IMR-90 (cell line): ENCODE measurements at regions not wholly inside any gene's neighbourhood (a gene's known extent, or its start where the extent isn't known, plus 50 kb on each side); places are given as distances from the start of the nearest gene placed in this dataset.
A peak's percentile ranks its signal among the peaks of the same experiment; 100 is the strongest.

ENCODE experiments used
- ATAC-seq: fragments of 200-7000 bp; cut with Tn5 transposase; 2 replicates; pipeline ENCODE4 v1.9.1; 2020; ENCODE audit warnings: low read depth, mild to moderate bottlenecking, moderate library complexity
- BruUV-seq: library from RNA; stranded (reverse); fragments of 400-500 nt; replicated peaks from 2 replicates; lab custom pipeline; 2021; lab: Mats Ljungman, UMichigan
- CTCF ChIA-PET: fragments of 300-600 bp; formaldehyde crosslinking; extraction: SDS; loops from one replicate; lab custom pipeline; 2021; ENCODE audit warnings: antibody characterized with exemption; lab: Yijun Ruan, JAX
- POLR2A ChIA-PET: fragments of 300-600 bp; sonication (Branson Sonifier 250); formaldehyde crosslinking; loops from one replicate; lab custom pipeline; 2022; ENCODE audit warnings: antibody characterized with exemption; ENCODE audit not compliant: unreplicated experiment; lab: Charles Lee
- DNase-seq: peaks from one replicate; pipeline ENCODE4 v3.0.0; 2013
- H2AFZ ChIP-seq: replicated peaks from 2 replicates; pipeline ENCODE3; 2013; ENCODE audit warnings: low read length, mild to moderate bottlenecking; ENCODE audit not compliant: poor library complexity
- H2AK5ac ChIP-seq: 2 replicates; pipeline ENCODE4 v1.6.1; 2013; ENCODE audit warnings: low read depth, low read length, inconsistent platforms
- H2AK9ac ChIP-seq: replicated peaks from 2 replicates; pipeline ENCODE3; 2013; ENCODE audit warnings: mild to moderate bottlenecking, low read depth, low read length, moderate library complexity; ENCODE audit not compliant: poor library complexity
- H2BK120ac ChIP-seq: 2 replicates; pipeline ENCODE4 v1.6.1; 2013; ENCODE audit warnings: low read depth, low read length, inconsistent platforms
- H2BK15ac ChIP-seq: 3 replicates; pipeline ENCODE4 v1.6.1; 2013; ENCODE audit warnings: low read depth, low read length, inconsistent platforms
- H2BK20ac ChIP-seq: 2 replicates; pipeline ENCODE4 v1.6.1; 2013; ENCODE audit warnings: low read depth, mild to moderate bottlenecking, inconsistent platforms, low read length, moderate library complexity
- H2BK5ac ChIP-seq: 2 replicates; pipeline ENCODE4 v1.6.1; 2013; ENCODE audit warnings: mild to moderate bottlenecking, low read depth, low read length, inconsistent platforms; ENCODE audit not compliant: poor library complexity, severe bottlenecking
- H3K14ac ChIP-seq: replicated peaks from 2 replicates; pipeline ENCODE4 v1.6.1; 2013; ENCODE audit warnings: low read depth, low read length, inconsistent platforms
- H3K18ac ChIP-seq: 2 replicates; pipeline ENCODE4 v1.6.1; 2013; ENCODE audit warnings: low read depth, low read length, control low read depth
- H3K23ac ChIP-seq: 2 replicates; pipeline ENCODE4 v1.6.1; 2013; ENCODE audit warnings: low read depth, low read length, inconsistent platforms
- H3K27ac ChIP-seq: 2 replicates; pipeline ENCODE4 v1.5.1; 2013; ENCODE audit warnings: mild to moderate bottlenecking, control low read depth, low read length; ENCODE audit not compliant: insufficient read depth
- H3K27me3 ChIP-seq: 2 replicates; pipeline ENCODE4 v1.6.1; 2013; ENCODE audit warnings: low read length; ENCODE audit not compliant: control insufficient read depth, insufficient read depth
- H3K36me3 ChIP-seq: 2 replicates; pipeline ENCODE4 v1.6.1; 2013; ENCODE audit warnings: low read length, mixed read lengths; ENCODE audit not compliant: control insufficient read depth, insufficient read depth
- H3K4ac ChIP-seq: 2 replicates; pipeline ENCODE4 v1.6.1; 2013; ENCODE audit warnings: low read depth, low read length, inconsistent platforms
- H3K4me1 ChIP-seq: 2 replicates; pipeline ENCODE4 v1.6.1; 2013; ENCODE audit warnings: low read length, mixed read lengths; ENCODE audit not compliant: control insufficient read depth, insufficient read depth
- H3K4me2 ChIP-seq: 2 replicates; pipeline ENCODE4 v1.6.1; 2013; ENCODE audit warnings: low read depth, mild to moderate bottlenecking, control low read depth, low read length, moderate library complexity
- H3K4me3 ChIP-seq: 2 replicates; pipeline ENCODE4 v1.5.1; 2013; ENCODE audit warnings: low read depth, mild to moderate bottlenecking, control low read depth, low read length, moderate library complexity; ENCODE audit not compliant: insufficient read depth
- H3K56ac ChIP-seq: 2 replicates; pipeline ENCODE4 v1.6.1; 2013; ENCODE audit warnings: low read length, inconsistent platforms; ENCODE audit not compliant: insufficient read depth; ENCODE audit errors: extremely low read depth
- H3K79me1 ChIP-seq, 2 experiments: 2 replicates each; pipeline ENCODE4 v1.6.1; 2013; ENCODE audit warnings: low read length in 2 of 2, inconsistent platforms in 1 of 2, low read depth in 1 of 2
- H3K9ac ChIP-seq: 2 replicates; pipeline ENCODE4 v1.6.1; 2013; ENCODE audit warnings: low read depth, low read length, control low read depth
- H3K9me1 ChIP-seq: 2 replicates; pipeline ENCODE4 v1.6.1; 2013; ENCODE audit warnings: low read length, inconsistent platforms; ENCODE audit not compliant: insufficient read depth
- H3K9me3 ChIP-seq: 2 replicates; pipeline ENCODE4 v1.6.1; 2013; ENCODE audit warnings: low read length; ENCODE audit not compliant: control insufficient read depth, insufficient read depth
- H4K20me1 ChIP-seq: 2 replicates; pipeline ENCODE4 v1.6.1; 2013; ENCODE audit warnings: low read length, inconsistent platforms; ENCODE audit not compliant: insufficient read depth
- H4K5ac ChIP-seq: 2 replicates; pipeline ENCODE4 v1.6.1; 2013; ENCODE audit warnings: mild to moderate bottlenecking, low read depth, low read length, control low read depth
- H4K8ac ChIP-seq, 2 experiments: 2 replicates each; pipeline ENCODE4 v1.6.1; 2013; ENCODE audit warnings: low read depth in 2 of 2, low read length in 2 of 2, control low read depth in 1 of 2, inconsistent platforms in 1 of 2
- H4K91ac ChIP-seq: 2 replicates; pipeline ENCODE4 v1.6.1; 2013; ENCODE audit warnings: low read depth, low read length, inconsistent platforms; ENCODE audit not compliant: insufficient read depth
- CHD1 ChIP-seq: IDR thresholded peaks from 2 replicates; pipeline ENCODE4 v1.6.1; 2012; ENCODE audit warnings: low read depth, low read length, improper control_type of control experiment
- POLR2A ChIP-seq: IDR thresholded peaks from 2 replicates; pipeline ENCODE4 v1.6.1; 2012; ENCODE audit warnings: mild to moderate bottlenecking, low read depth, low read length
- RAD21 ChIP-seq: IDR thresholded peaks from 2 replicates; pipeline ENCODE4 v1.6.1; 2012; ENCODE audit warnings: low read length, improper control_type of control experiment
- SMC3 ChIP-seq: fragments of 150-350 bp; IDR thresholded peaks from 2 replicates; pipeline ENCODE4 v1.6.1; 2016; ENCODE audit warnings: low read depth, mild to moderate bottlenecking, antibody characterized with exemption, low read length, moderate library complexity
- WGBS, 2 experiments: methylation state at CpG; one replicate each; pipeline versions ENCODE4 v1.1.5 to v1.1.7; 2013; ENCODE audit warnings: missing lambda C conversion rate in 2 of 2; ENCODE audit not compliant: insufficient read length in 1 of 2; ENCODE audit errors: extremely low coverage in 2 of 2; 5-methylcytosine and 5-hydroxymethylcytosine counted together
- dilution Hi-C: fragments of 300-500 bp; cut with HindIII; formaldehyde crosslinking; loops from one replicate; pipeline ENCODE4 v1.14.3; 2018; ENCODE audit warnings: low sequenced_read_pairs; ENCODE audit not compliant: unreplicated experiment
- in situ Hi-C: fragments of 300-500 bp; cut with MboI; formaldehyde crosslinking; loops from 3 replicates; pipeline ENCODE4 v1.14.3; 2019; ENCODE audit warnings: low sequenced_read_pairs, inconsistent platforms, mixed read lengths
- intact Hi-C: fragments of 100-400 bp; cut with micrococcal nuclease; formaldehyde crosslinking; loops from 2 replicates; pipeline ENCODE4 v1.10.0; 2022
- TF ChIP-seq, protein P1 (sequence below): fragments of 150-350 bp; IDR thresholded peaks from 2 replicates; pipeline ENCODE4 v1.6.1; 2017; ENCODE audit warnings: mild to moderate bottlenecking, antibody characterized with exemption, low read length, low read depth
- TF ChIP-seq, protein P2 (sequence below): conservative IDR thresholded peaks from 2 replicates; pipeline ENCODE4 v1.5.1; 2012; ENCODE audit warnings: mild to moderate bottlenecking, low read depth, low read length, improper control_type of control experiment

DNA sequence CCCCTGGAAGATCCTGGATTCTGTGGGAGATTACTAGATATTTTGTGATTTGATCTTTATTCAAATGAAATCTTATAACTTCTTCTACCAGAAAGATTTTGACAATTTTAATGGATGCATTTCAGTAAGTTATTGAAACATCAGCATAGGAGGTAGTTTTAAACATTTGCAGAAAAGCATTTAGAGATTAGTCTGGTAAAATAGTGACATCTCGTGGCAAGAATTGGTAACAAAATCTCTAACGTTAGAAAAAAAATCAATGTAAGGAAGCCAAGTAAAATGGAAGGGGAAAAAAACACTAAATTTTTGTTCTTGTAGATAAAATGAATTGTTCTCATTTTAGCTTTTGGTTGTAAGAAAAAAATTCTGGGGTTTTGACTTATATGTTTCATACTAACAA, 73.3 kb downstream of the TASL start:
- Histone ChIP-seq H3K23ac (no peak overlapping the region), H2BK120ac (no peak overlapping the region), H3K14ac (no peak overlapping the region), H3K79me1 (no peaks in the 10 kb centered on the region), H3K9ac (no peak overlapping the region), H2BK15ac (no peak overlapping the region), H3K27ac (no peak overlapping the region), H3K4me3 (no peak overlapping the region), H4K5ac (no peak overlapping the region), H2BK20ac (no peak overlapping the region), H3K56ac (no peak overlapping the region), H2AK5ac (no peak overlapping the region), H2AK9ac (no peak overlapping the region), H3K4ac (no peak overlapping the region), H3K4me1 (no peaks in the 10 kb centered on the region), H4K91ac (no peak overlapping the region), H3K36me3 (no peaks in the 10 kb centered on the region), H3K4me2 (no peak overlapping the region), H3K9me1 (no peaks in the 10 kb centered on the region), H2BK5ac (no peak overlapping the region), H2AFZ (no peak overlapping the region), H4K8ac (no peak overlapping the region), H3K9me3 (no peaks in the 10 kb centered on the region), H3K27me3 (no peaks in the 10 kb centered on the region; the same call in none of the 2 replicates), H4K20me1 (no peaks in the 10 kb centered on the region), H3K18ac (no peak overlapping the region)
- intact Hi-C loops (loop anchor here (1.0 kb wide), 2 partner anchors 229 to 362 kb away; no protein-coding TSS in a partner anchor), in situ Hi-C loops (loop anchor here (5.0 to 10.0 kb wide), 2 partner anchors 227 to 360 kb away; no protein-coding TSS in a partner anchor), dilution Hi-C loops (no loop called here)
- no peak for TF ChIP-seq POLR2A
- TF ChIP-seq, protein P1, sequence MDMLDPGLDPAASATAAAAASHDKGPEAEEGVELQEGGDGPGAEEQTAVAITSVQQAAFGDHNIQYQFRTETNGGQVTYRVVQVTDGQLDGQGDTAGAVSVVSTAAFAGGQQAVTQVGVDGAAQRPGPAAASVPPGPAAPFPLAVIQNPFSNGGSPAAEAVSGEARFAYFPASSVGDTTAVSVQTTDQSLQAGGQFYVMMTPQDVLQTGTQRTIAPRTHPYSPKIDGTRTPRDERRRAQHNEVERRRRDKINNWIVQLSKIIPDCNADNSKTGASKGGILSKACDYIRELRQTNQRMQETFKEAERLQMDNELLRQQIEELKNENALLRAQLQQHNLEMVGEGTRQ, result no peak
- TF ChIP-seq, protein P2, sequence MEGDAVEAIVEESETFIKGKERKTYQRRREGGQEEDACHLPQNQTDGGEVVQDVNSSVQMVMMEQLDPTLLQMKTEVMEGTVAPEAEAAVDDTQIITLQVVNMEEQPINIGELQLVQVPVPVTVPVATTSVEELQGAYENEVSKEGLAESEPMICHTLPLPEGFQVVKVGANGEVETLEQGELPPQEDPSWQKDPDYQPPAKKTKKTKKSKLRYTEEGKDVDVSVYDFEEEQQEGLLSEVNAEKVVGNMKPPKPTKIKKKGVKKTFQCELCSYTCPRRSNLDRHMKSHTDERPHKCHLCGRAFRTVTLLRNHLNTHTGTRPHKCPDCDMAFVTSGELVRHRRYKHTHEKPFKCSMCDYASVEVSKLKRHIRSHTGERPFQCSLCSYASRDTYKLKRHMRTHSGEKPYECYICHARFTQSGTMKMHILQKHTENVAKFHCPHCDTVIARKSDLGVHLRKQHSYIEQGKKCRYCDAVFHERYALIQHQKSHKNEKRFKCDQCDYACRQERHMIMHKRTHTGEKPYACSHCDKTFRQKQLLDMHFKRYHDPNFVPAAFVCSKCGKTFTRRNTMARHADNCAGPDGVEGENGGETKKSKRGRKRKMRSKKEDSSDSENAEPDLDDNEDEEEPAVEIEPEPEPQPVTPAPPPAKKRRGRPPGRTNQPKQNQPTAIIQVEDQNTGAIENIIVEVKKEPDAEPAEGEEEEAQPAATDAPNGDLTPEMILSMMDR, result peak; percentile 65
- no peak for TF ChIP-seq CHD1
- peak; percentile 62 for TF ChIP-seq SMC3
- peak; percentile 64 for TF ChIP-seq RAD21
- ChIA-PET CTCF (no interaction called here), POLR2A (no interaction called here)
- no TSS peak for BruUV-seq
- no CpG with 5 or more reads among the region's 2 CpGs for WGBS, 2 experiments
- DNase-seq (peak; percentile 41), ATAC-seq (no peak)
